ENCODE measurements at regions not wholly inside any gene's neighbourhood (a gene's known extent, or its start where the extent isn't known, plus 50 kb on each side); places are given as distances from the start of the nearest gene placed in this dataset.

DNA sequence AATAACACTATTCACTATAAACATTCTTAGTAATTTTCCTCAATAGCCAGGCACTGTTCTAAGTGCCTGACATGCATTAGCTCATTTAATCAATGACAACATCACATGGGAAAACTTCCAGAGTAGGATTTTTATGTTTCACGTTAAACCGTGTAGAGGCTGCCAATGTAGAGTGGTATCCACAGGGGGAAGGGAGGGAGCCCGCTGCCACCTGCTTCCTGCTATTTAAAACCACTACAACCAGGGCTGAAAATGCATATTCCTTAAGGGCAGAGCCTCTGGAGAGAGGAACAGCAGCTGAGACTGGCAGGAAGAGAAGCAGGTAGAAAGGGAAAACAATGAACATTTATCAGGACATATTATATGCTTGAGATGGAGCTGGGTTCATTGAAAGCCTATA lies 684.3 kb upstream of the AUTS2 start:
- no peaks in the 10 kb centered on the region for H3K27me3 ChIP-seq
- 59% methylated on average over 3 of the region's 3 CpGs for WGBS (ENCODE audit: insufficient coverage, low coverage, low lambda C conversion rate, missing lambda C conversion rate)
- H3K27ac ChIP-seq = no peak overlapping the region
- intact Hi-C loops (cut with DNase I) = no loop called here
- no peaks in the 10 kb centered on the region for H3K9me3 ChIP-seq
- H3K4me1 ChIP-seq = no peaks in the 10 kb centered on the region
- ATAC-seq (no peak), DNase-seq (no peak)
- no peaks in the 10 kb centered on the region for H3K36me3 ChIP-seq
- TF ChIP-seq, protein P1, sequence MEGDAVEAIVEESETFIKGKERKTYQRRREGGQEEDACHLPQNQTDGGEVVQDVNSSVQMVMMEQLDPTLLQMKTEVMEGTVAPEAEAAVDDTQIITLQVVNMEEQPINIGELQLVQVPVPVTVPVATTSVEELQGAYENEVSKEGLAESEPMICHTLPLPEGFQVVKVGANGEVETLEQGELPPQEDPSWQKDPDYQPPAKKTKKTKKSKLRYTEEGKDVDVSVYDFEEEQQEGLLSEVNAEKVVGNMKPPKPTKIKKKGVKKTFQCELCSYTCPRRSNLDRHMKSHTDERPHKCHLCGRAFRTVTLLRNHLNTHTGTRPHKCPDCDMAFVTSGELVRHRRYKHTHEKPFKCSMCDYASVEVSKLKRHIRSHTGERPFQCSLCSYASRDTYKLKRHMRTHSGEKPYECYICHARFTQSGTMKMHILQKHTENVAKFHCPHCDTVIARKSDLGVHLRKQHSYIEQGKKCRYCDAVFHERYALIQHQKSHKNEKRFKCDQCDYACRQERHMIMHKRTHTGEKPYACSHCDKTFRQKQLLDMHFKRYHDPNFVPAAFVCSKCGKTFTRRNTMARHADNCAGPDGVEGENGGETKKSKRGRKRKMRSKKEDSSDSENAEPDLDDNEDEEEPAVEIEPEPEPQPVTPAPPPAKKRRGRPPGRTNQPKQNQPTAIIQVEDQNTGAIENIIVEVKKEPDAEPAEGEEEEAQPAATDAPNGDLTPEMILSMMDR (IDR thresholded peaks at IDR 0.05) = no peak
- no peak for TF ChIP-seq POLR2A (IDR thresholded peaks at IDR 0.05)
- H3K4me3 ChIP-seq = no peak overlapping the region

DNA sequence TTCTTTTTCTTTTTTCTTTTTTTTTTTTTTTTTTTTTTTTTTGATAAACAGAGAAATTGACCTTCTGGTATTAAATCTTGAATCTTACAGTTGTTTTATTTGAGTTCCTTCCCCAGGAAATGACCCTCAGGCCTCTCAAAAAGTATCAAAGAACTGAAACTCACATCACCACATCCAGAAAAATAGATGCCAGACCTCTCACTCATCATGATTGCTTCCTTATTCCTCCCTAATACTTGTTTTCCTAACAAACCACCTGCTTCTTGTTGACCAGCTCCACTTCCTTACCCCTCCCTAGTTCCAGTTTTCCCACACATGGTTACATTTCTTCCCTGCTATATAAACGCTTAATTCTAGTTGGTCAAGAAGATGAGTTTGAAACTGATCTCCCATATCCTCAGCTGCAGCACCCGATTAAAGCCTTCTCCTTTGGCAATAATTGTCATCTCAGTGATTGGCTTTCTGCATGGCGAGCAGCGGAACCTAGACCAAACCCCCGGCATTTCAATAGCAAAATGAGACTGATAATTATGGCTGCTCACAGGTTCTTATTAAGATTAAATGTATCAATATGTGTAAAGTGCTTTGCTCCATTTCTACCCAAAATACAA lies 681.1 kb upstream of the AUTS2 start:
- no peak for ATAC-seq
- no peak for TF ChIP-seq POLR2A (IDR thresholded peaks at IDR 0.05)
- TF ChIP-seq, protein P1 (IDR thresholded peaks at IDR 0.05) = no peak
- DNase-seq = no peak
- no peak overlapping the region for H3K4me3 ChIP-seq
- no peaks in the 10 kb centered on the region for H3K27me3 ChIP-seq
- no peaks in the 10 kb centered on the region for H3K9me3 ChIP-seq
- WGBS (ENCODE audit: insufficient coverage, low coverage, low lambda C conversion rate, missing lambda C conversion rate) = 93% methylated on average over 5 of the region's 5 CpGs
- H3K4me1 ChIP-seq = no peaks in the 10 kb centered on the region
- H3K27ac ChIP-seq = no peak overlapping the region
- H3K36me3 ChIP-seq = no peaks in the 10 kb centered on the region
- intact Hi-C loops (cut with DNase I) = no loop called here

DNA sequence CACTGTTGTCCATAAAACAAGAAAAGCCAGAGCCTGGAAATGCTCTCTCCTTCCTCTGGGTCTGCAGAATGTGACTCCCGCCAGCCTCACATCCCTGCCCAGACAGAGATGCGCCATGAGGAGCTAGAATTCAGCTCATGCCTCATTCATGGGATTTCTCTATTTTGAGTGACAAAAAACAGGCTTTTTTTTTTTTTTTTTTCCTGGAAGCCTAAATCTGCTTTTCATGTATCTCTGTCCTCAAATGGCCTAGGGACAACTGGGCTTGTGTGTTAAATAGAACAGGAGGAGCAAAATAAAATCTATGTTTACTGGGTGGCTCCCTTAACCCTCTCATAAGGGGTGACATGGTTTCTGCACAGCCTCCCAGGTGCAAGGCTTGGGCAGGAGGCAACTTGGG lies 679.7 kb upstream of the AUTS2 start:
- TF ChIP-seq, protein P1 (IDR thresholded peaks at IDR 0.05) = no peak
- no peak for TF ChIP-seq POLR2A (IDR thresholded peaks at IDR 0.05)
- no CpG with 5 or more reads among the region's 2 CpGs for WGBS (ENCODE audit: insufficient coverage, low coverage, low lambda C conversion rate, missing lambda C conversion rate)
- no peaks in the 10 kb centered on the region for H3K9me3 ChIP-seq
- no peak overlapping the region for H3K4me3 ChIP-seq
- H3K27me3 ChIP-seq = no peaks in the 10 kb centered on the region
- H3K27ac ChIP-seq = no peak overlapping the region
- H3K4me1 ChIP-seq = no peaks in the 10 kb centered on the region
- intact Hi-C loops (cut with DNase I) = no loop called here
- no peaks in the 10 kb centered on the region for H3K36me3 ChIP-seq
- DNase-seq = no peak
- no peak for ATAC-seq

DNA sequence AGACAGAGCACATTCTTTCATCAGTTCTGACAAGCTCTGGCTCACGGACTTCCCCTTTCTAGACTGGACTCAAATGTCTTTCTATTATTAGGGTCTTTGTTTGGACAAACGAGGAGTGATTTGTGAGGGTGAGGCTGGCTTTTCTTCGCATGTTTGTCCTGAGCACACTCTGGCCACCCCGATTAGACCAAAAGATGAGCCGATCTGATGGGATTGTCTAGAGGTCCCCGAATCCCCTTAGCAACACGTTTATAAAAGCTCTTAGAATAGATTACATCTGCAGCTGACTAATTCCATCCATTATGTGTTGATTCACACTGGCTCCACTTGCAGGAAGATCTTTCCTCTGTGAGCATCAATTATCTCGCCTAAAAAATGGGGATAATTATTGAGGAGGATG lies 675.4 kb upstream of the AUTS2 start:
- intact Hi-C loops (cut with DNase I) = no loop called here
- Histone ChIP-seq H3K36me3 (no peaks in the 10 kb centered on the region), H3K27me3 (no peaks in the 10 kb centered on the region), H3K9me3 (no peaks in the 10 kb centered on the region), H3K27ac (no peak overlapping the region), H3K4me1 (no peaks in the 10 kb centered on the region), H3K4me3 (no peak overlapping the region)
- 40% methylated on average over 8 of the region's 8 CpGs for WGBS (ENCODE audit: insufficient coverage, low coverage, low lambda C conversion rate, missing lambda C conversion rate)
- TF ChIP-seq, protein P1 (IDR thresholded peaks at IDR 0.05) = no peak
- TF ChIP-seq POLR2A (IDR thresholded peaks at IDR 0.05) = no peak
- no peak for DNase-seq
- no peak for ATAC-seq

DNA sequence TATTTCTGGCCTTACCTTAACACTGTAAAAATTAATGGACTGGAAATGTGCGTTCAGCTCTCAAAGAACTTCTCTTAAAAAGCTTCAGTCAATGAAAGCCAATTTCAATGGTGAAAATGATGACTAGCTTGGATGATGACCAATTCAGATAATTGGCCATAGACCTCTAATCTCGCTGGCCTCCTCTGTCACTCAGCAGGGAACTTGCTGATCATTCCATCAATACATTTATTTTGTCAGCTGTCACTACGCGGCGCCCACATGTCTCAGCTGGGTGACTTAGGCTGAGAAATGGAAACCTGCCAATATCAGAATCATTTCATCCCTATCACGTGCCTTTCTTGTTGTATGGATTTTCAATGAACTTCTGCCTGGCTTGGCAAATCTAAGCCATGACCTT lies 673.0 kb upstream of the AUTS2 start:
- intact Hi-C loops (cut with DNase I) = no loop called here
- ATAC-seq = no peak
- Histone ChIP-seq H3K27me3 (no peaks in the 10 kb centered on the region), H3K4me3 (no peak overlapping the region), H3K4me1 (no peaks in the 10 kb centered on the region), H3K9me3 (no peaks in the 10 kb centered on the region), H3K27ac (no peak overlapping the region), H3K36me3 (no peaks in the 10 kb centered on the region)
- WGBS (ENCODE audit: insufficient coverage, low coverage, low lambda C conversion rate, missing lambda C conversion rate) = 50% methylated on average over 3 of the region's 6 CpGs
- DNase-seq = no peak
- TF ChIP-seq POLR2A (IDR thresholded peaks at IDR 0.05) = no peak
- TF ChIP-seq, protein P1 (IDR thresholded peaks at IDR 0.05) = no peak
